ENCODE measurements at regions not wholly inside any gene's neighbourhood (a gene's known extent, or its start where the extent isn't known, plus 50 kb on each side); places are given as distances from the start of the nearest gene placed in this dataset.
"Not testable (repeated sequence)": the region's sequence is repeated elsewhere in the genome, so short reads cannot be mapped to it uniquely, and the experiment has no call there.

- Histone ChIP-seq H3K9me2 (replicated peaks; ENCODE audit: low read length) (no peaks in the 10 kb centered on the region), H3K4me1 (ENCODE audit: insufficient read depth, low read length) (no peaks in the 10 kb centered on the region), H3K4me2 (ENCODE audit: low read length) (no peak overlapping the region), H3K4me3 (ENCODE audit: low read length) (no peak overlapping the region), H3F3A (ENCODE audit: low read length, unreplicated experiment) (no peaks in the 10 kb centered on the region), H3K27me3 (ENCODE audit: low read length) (no peaks in the 10 kb centered on the region), H3K9ac (ENCODE audit: low read length) (no peak overlapping the region), H3K79me2 (ENCODE audit: low read length) (no peaks in the 10 kb centered on the region), H3K27ac (ENCODE audit: low read length) (no peak overlapping the region), H3K9me3 (ENCODE audit: low read length) (no peaks in the 10 kb centered on the region), H3K36me3 (ENCODE audit: low read depth, low read length) (no peaks in the 10 kb centered on the region), H4K20me1 (ENCODE audit: low read length) (no peaks in the 10 kb centered on the region), H2AFZ (ENCODE audit: low read length) (no peak overlapping the region)
- BruUV-seq (replicated peaks) = no TSS peak
- ChIA-PET POLR2A (ENCODE audit: unreplicated experiment) (no interaction called here), CTCF (no interaction called here)
- ATAC-seq (no peak), DNase-seq (no peak)
- intact Hi-C loops (cut with micrococcal nuclease) = no loop called here
- TF ChIP-seq CTCF (conservative IDR thresholded peaks at IDR 0.05; ENCODE audit: low read depth, low read length) = no peak
- TF ChIP-seq EZH2phosphoT487 (IDR thresholded peaks at IDR 0.05; ENCODE audit: borderline replicate concordance, low read length) = no peak
- no peak for TF ChIP-seq EZH2 (IDR thresholded peaks at IDR 0.05; ENCODE audit: low read length, unreplicated experiment)
These were observed 150.7 kb downstream of the AKAP11 start for GRCh38 chr13:42422681-42423080.

GRCh38 chr13:42424182-42424581 is 149.8 kb upstream of the TNFSF11 start:
- no peaks in the 10 kb centered on the region for H3K9me3 ChIP-seq (ENCODE audit: low read length)
- H3K4me2 ChIP-seq (ENCODE audit: low read length) = no peak overlapping the region
- H3K36me3 ChIP-seq (ENCODE audit: low read depth, low read length) = no peaks in the 10 kb centered on the region
- no peak for TF ChIP-seq CTCF (conservative IDR thresholded peaks at IDR 0.05; ENCODE audit: low read depth, low read length)
- TF ChIP-seq EZH2phosphoT487 (IDR thresholded peaks at IDR 0.05; ENCODE audit: borderline replicate concordance, low read length) = no peak
- TF ChIP-seq EZH2 (IDR thresholded peaks at IDR 0.05; ENCODE audit: low read length, unreplicated experiment) = no peak
- no peaks in the 10 kb centered on the region for H4K20me1 ChIP-seq (ENCODE audit: low read length)
- CTCF ChIA-PET = no interaction called here
- no peak overlapping the region for H3K27ac ChIP-seq (ENCODE audit: low read length)
- no peaks in the 10 kb centered on the region for H3K9me2 ChIP-seq (replicated peaks; ENCODE audit: low read length)
- POLR2A ChIA-PET (ENCODE audit: unreplicated experiment) = no interaction called here
- no peak for ATAC-seq
- H2AFZ ChIP-seq (ENCODE audit: low read length) = no peak overlapping the region
- H3K79me2 ChIP-seq (ENCODE audit: low read length) = no peaks in the 10 kb centered on the region
- no peaks in the 10 kb centered on the region for H3K27me3 ChIP-seq (ENCODE audit: low read length)
- H3K9ac ChIP-seq (ENCODE audit: low read length) = no peak overlapping the region
- BruUV-seq (replicated peaks) = no TSS peak
- no peaks in the 10 kb centered on the region for H3K4me1 ChIP-seq (ENCODE audit: insufficient read depth, low read length)
- no peaks in the 10 kb centered on the region for H3F3A ChIP-seq (ENCODE audit: low read length, unreplicated experiment)
- no peak overlapping the region for H3K4me3 ChIP-seq (ENCODE audit: low read length)
- DNase-seq = no peak
- intact Hi-C loops (cut with micrococcal nuclease) = no loop called here

GRCh38 chr13:42445354-42445753 is 128.6 kb upstream of the TNFSF11 start:
- Histone ChIP-seq H4K20me1 (ENCODE audit: low read length) (no peaks in the 10 kb centered on the region), H3K27me3 (ENCODE audit: low read length) (no peaks in the 10 kb centered on the region), H3K4me1 (ENCODE audit: insufficient read depth, low read length) (no peaks in the 10 kb centered on the region), H3K4me2 (ENCODE audit: low read length) (no peak overlapping the region), H3K36me3 (ENCODE audit: low read depth, low read length) (no peaks in the 10 kb centered on the region), H3K4me3 (ENCODE audit: low read length) (no peak overlapping the region), H3F3A (ENCODE audit: low read length, unreplicated experiment) (no peaks in the 10 kb centered on the region), H3K79me2 (ENCODE audit: low read length) (no peaks in the 10 kb centered on the region), H2AFZ (ENCODE audit: low read length) (no peak overlapping the region), H3K9ac (ENCODE audit: low read length) (no peak overlapping the region), H3K27ac (ENCODE audit: low read length) (no peak overlapping the region), H3K9me3 (ENCODE audit: low read length) (no peaks in the 10 kb centered on the region), H3K9me2 (replicated peaks; ENCODE audit: low read length) (no peaks in the 10 kb centered on the region)
- ATAC-seq = no peak
- intact Hi-C loops (cut with micrococcal nuclease) = no loop called here
- TF ChIP-seq CTCF (conservative IDR thresholded peaks at IDR 0.05; ENCODE audit: low read depth, low read length) (no peak), EZH2phosphoT487 (IDR thresholded peaks at IDR 0.05; ENCODE audit: borderline replicate concordance, low read length) (no peak), EZH2 (IDR thresholded peaks at IDR 0.05; ENCODE audit: low read length, unreplicated experiment) (no peak)
- POLR2A ChIA-PET (ENCODE audit: unreplicated experiment) = no interaction called here
- BruUV-seq (replicated peaks) = no TSS peak
- DNase-seq = no peak
- CTCF ChIA-PET = no interaction called here

- CTCF ChIA-PET; H3K36me3 ChIP-seq (ENCODE audit: low read depth, low read length); intact Hi-C loops (cut with micrococcal nuclease); H3K4me3 ChIP-seq (ENCODE audit: low read length); H3K79me2 ChIP-seq (ENCODE audit: low read length); BruUV-seq (replicated peaks); H3K9me3 ChIP-seq (ENCODE audit: low read length); H3K9ac ChIP-seq (ENCODE audit: low read length); H2AFZ ChIP-seq (ENCODE audit: low read length); DNase-seq; H3K4me1 ChIP-seq (ENCODE audit: insufficient read depth, low read length); H3K9me2 ChIP-seq (replicated peaks; ENCODE audit: low read length); H3K27ac ChIP-seq (ENCODE audit: low read length); POLR2A ChIA-PET (ENCODE audit: unreplicated experiment); H3K4me2 ChIP-seq (ENCODE audit: low read length); H3F3A ChIP-seq (ENCODE audit: low read length, unreplicated experiment); ATAC-seq; H4K20me1 ChIP-seq (ENCODE audit: low read length); H3K27me3 ChIP-seq (ENCODE audit: low read length): not testable (repeated sequence)
These were observed 127.4 kb upstream of the TNFSF11 start for GRCh38 chr13:42446597-42446996.
